ENCODE measurements at regions not wholly inside any gene's neighbourhood (a gene's known extent, or its start where the extent isn't known, plus 50 kb on each side); places are given as distances from the start of the nearest gene placed in this dataset.

GRCh38 chr13:22028831-22029230 lies 358.0 kb downstream of the FGF9 start:
- ChIA-PET RAD21 (ENCODE audit: low non-redundant PET in 1 of 2, low total read pairs in 2 of 2, uncharacterized antibody in 2 of 2, unreplicated experiment in 2 of 2) (no interaction called here), CTCF (no interaction called here), POLR2A (no interaction called here)
- Histone ChIP-seq H3K9me3 (ENCODE audit: control insufficient read depth in 1 of 2, insufficient read depth in 1 of 2, low read depth in 1 of 2, low read length in 2 of 2) (no peaks in the 10 kb centered on the region), H3K27me3 (ENCODE audit: insufficient read depth, low read length) (no peaks in the 10 kb centered on the region), H3K36me3 (ENCODE audit: control insufficient read depth in 1 of 2, insufficient read depth in 2 of 2, low read length in 2 of 2) (no peaks in the 10 kb centered on the region), H3K4me3 (replicated peaks in 1 of 2; ENCODE audit: low read depth in 1 of 2, low read length in 2 of 2) (no peak overlapping the region), H3K9ac (ENCODE audit: low read length) (no peak overlapping the region), H3K79me2 (ENCODE audit: insufficient read depth, low read length) (no peaks in the 10 kb centered on the region), H4K20me1 (ENCODE audit: insufficient read depth) (no peaks in the 10 kb centered on the region), H3K4me2 (ENCODE audit: low read length) (no peak overlapping the region), H3K4me1 (ENCODE audit: control insufficient read depth in 1 of 2, insufficient read depth in 2 of 2, low read length in 2 of 2) (no peaks in the 10 kb centered on the region), H3K9me2 (ENCODE audit: insufficient read depth) (no peaks in the 10 kb centered on the region), H3K27ac (ENCODE audit: low read depth, low read length) (no peak overlapping the region), H2AFZ (ENCODE audit: low read depth, low read length, poor library complexity, severe bottlenecking) (no peak overlapping the region)
- ATAC-seq (no peak), DNase-seq (ENCODE audit: low read depth, low spot score) (no peak)
- BruUV-seq (replicated peaks), result no TSS peak
- intact Hi-C loops (cut with micrococcal nuclease), result no loop called here
- no peak for TF ChIP-seq ZNF274 (IDR thresholded peaks at IDR 0.05; ENCODE audit: low read depth, low read length)
- TF ChIP-seq ELF1 (IDR thresholded peaks at IDR 0.05; ENCODE audit: borderline replicate concordance, low read depth), result no peak
- TF ChIP-seq EZH2phosphoT487 (IDR thresholded peaks at IDR 0.05; ENCODE audit: borderline replicate concordance), result no peak
- TF ChIP-seq, protein P1, sequence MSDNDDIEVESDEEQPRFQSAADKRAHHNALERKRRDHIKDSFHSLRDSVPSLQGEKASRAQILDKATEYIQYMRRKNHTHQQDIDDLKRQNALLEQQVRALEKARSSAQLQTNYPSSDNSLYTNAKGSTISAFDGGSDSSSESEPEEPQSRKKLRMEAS (IDR thresholded peaks at IDR 0.05), result no peak
- no peak for TF ChIP-seq YY1 (IDR thresholded peaks at IDR 0.05; ENCODE audit: extremely low read depth, insufficient replicate concordance, low read depth, low read length)
- TF ChIP-seq JUND (IDR thresholded peaks at IDR 0.05), result no peak
- no peak for TF ChIP-seq POLR2AphosphoS5 (IDR thresholded peaks at IDR 0.05; ENCODE audit: low read depth, low read length)
- no peak for TF ChIP-seq SIN3A (IDR thresholded peaks at IDR 0.05; ENCODE audit: low read depth)
- no peak for TF ChIP-seq SP1 (IDR thresholded peaks at IDR 0.05; ENCODE audit: low read depth)
- TF ChIP-seq, protein P2, sequence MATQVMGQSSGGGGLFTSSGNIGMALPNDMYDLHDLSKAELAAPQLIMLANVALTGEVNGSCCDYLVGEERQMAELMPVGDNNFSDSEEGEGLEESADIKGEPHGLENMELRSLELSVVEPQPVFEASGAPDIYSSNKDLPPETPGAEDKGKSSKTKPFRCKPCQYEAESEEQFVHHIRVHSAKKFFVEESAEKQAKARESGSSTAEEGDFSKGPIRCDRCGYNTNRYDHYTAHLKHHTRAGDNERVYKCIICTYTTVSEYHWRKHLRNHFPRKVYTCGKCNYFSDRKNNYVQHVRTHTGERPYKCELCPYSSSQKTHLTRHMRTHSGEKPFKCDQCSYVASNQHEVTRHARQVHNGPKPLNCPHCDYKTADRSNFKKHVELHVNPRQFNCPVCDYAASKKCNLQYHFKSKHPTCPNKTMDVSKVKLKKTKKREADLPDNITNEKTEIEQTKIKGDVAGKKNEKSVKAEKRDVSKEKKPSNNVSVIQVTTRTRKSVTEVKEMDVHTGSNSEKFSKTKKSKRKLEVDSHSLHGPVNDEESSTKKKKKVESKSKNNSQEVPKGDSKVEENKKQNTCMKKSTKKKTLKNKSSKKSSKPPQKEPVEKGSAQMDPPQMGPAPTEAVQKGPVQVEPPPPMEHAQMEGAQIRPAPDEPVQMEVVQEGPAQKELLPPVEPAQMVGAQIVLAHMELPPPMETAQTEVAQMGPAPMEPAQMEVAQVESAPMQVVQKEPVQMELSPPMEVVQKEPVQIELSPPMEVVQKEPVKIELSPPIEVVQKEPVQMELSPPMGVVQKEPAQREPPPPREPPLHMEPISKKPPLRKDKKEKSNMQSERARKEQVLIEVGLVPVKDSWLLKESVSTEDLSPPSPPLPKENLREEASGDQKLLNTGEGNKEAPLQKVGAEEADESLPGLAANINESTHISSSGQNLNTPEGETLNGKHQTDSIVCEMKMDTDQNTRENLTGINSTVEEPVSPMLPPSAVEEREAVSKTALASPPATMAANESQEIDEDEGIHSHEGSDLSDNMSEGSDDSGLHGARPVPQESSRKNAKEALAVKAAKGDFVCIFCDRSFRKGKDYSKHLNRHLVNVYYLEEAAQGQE (IDR thresholded peaks at IDR 0.05; ENCODE audit: low read depth), result no peak
- TF ChIP-seq EZH2 (IDR thresholded peaks at IDR 0.05), result no peak
- TF ChIP-seq, protein P3, sequence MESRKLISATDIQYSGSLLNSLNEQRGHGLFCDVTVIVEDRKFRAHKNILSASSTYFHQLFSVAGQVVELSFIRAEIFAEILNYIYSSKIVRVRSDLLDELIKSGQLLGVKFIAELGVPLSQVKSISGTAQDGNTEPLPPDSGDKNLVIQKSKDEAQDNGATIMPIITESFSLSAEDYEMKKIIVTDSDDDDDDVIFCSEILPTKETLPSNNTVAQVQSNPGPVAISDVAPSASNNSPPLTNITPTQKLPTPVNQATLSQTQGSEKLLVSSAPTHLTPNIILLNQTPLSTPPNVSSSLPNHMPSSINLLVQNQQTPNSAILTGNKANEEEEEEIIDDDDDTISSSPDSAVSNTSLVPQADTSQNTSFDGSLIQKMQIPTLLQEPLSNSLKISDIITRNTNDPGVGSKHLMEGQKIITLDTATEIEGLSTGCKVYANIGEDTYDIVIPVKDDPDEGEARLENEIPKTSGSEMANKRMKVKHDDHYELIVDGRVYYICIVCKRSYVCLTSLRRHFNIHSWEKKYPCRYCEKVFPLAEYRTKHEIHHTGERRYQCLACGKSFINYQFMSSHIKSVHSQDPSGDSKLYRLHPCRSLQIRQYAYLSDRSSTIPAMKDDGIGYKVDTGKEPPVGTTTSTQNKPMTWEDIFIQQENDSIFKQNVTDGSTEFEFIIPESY (IDR thresholded peaks at IDR 0.05; ENCODE audit: extremely low read depth, insufficient replicate concordance, low read length), result no peak
- TF ChIP-seq POLR2A (IDR thresholded peaks at IDR 0.05; ENCODE audit: borderline replicate concordance, extremely low read depth, insufficient read depth, insufficient read length), result no peak
- no peak for TF ChIP-seq RAD21 (IDR thresholded peaks at IDR 0.05; ENCODE audit: low read depth)
- TF ChIP-seq TCF7L2 (IDR thresholded peaks at IDR 0.05; ENCODE audit: borderline replicate concordance, extremely low read depth, insufficient read depth, insufficient read length), result no peak

All from HCT116 (cell line).